ENCODE measurements at regions not wholly inside any gene's neighbourhood (a gene's known extent, or its start where the extent isn't known, plus 50 kb on each side); places are given as distances from the start of the nearest gene placed in this dataset.

DNA sequence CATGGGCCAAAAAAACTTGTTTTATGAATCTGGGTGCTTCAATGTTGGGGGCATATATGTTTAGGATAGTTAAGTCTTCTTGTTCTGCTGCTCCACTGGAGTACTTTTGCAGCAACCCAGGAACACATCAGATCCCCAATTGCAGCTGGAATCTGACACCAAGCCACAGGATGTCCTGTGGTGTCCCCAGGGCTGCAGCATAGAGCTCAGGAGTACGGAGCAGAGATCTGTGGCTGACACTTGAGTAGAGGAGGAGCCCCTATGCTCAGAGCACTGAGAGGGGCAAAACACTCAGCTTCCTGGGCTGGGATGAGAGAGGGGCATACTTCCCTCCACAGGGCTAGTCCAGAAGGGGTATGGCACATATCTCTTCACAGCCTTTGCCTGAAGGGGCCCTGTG, 138.9 kb upstream of the ERBB4 start:
- TF ChIP-seq EZH2phosphoT487 (IDR thresholded peaks at IDR 0.05; ENCODE audit: low read depth), result no peak
- TF ChIP-seq, protein P1, sequence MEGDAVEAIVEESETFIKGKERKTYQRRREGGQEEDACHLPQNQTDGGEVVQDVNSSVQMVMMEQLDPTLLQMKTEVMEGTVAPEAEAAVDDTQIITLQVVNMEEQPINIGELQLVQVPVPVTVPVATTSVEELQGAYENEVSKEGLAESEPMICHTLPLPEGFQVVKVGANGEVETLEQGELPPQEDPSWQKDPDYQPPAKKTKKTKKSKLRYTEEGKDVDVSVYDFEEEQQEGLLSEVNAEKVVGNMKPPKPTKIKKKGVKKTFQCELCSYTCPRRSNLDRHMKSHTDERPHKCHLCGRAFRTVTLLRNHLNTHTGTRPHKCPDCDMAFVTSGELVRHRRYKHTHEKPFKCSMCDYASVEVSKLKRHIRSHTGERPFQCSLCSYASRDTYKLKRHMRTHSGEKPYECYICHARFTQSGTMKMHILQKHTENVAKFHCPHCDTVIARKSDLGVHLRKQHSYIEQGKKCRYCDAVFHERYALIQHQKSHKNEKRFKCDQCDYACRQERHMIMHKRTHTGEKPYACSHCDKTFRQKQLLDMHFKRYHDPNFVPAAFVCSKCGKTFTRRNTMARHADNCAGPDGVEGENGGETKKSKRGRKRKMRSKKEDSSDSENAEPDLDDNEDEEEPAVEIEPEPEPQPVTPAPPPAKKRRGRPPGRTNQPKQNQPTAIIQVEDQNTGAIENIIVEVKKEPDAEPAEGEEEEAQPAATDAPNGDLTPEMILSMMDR (IDR thresholded peaks at IDR 0.05; ENCODE audit: low read depth, low read length), result no peak

Measured in OCI-LY3 (cell line).